Aorta (tissue), 5 donors: ENCODE measurements at regions not wholly inside any gene's neighbourhood (a gene's known extent, or its start where the extent isn't known, plus 50 kb on each side); places are given as distances from the start of the nearest gene placed in this dataset.

Experiments used
- ATAC-seq: fragments of 200-7000 bp; cut with Tn5 transposase; one replicate; pipeline ENCODE4 v1.9.1; 2022; ENCODE audit warnings: moderate library complexity; ENCODE audit not compliant: low FRiP score
- DNase-seq, 2 donors: peaks; one replicate each; pipeline ENCODE4 v3.0.0-alpha.2; 2020
- H3K27ac ChIP-seq, 2 donors: one replicate each; pipeline ENCODE4 v1.5.1; 2013; ENCODE audit warnings: low read length in 2 of 2, mild to moderate bottlenecking in 2 of 2, moderate library complexity in 2 of 2, control low read depth in 1 of 2, inconsistent platforms in 1 of 2, low read depth in 1 of 2
- H3K27me3 ChIP-seq, 2 donors: one replicate each; pipeline ENCODE4 v1.6.1; 2013; ENCODE audit warnings: control low read depth in 1 of 2, low read length in 1 of 2, mild to moderate bottlenecking in 1 of 2, moderate library complexity in 1 of 2; ENCODE audit not compliant: insufficient read depth in 2 of 2, control insufficient read depth in 1 of 2
- H3K36me3 ChIP-seq, 2 donors: one replicate each; pipeline ENCODE4 v1.6.1; 2013; ENCODE audit warnings: control low read depth in 1 of 2, low read length in 1 of 2, mild to moderate bottlenecking in 1 of 2; ENCODE audit not compliant: insufficient read depth in 2 of 2, control insufficient read depth in 1 of 2
- H3K4me1 ChIP-seq, 2 donors: one replicate each; pipeline ENCODE4 v1.6.1; 2013; ENCODE audit warnings: low read length in 2 of 2, control low read depth in 1 of 2, mild to moderate bottlenecking in 1 of 2, moderate library complexity in 1 of 2; ENCODE audit not compliant: insufficient read depth in 2 of 2, control insufficient read depth in 1 of 2
- H3K4me3 ChIP-seq, 2 donors: one replicate each; pipeline ENCODE4 v1.5.1; 2013; ENCODE audit warnings: low read length in 2 of 2, control low read depth in 1 of 2, mild to moderate bottlenecking in 1 of 2
- H3K9me3 ChIP-seq: one replicate; pipeline ENCODE4 v1.6.1; 2013; ENCODE audit warnings: mild to moderate bottlenecking, low read length; ENCODE audit not compliant: control insufficient read depth
- WGBS, 2 donors: extraction: QIAGEN DNeasy Blood & Tissue Kit; methylation state at CpG; one replicate each; pipeline ENCODE4 v1.1.7; 2013; 5-methylcytosine and 5-hydroxymethylcytosine counted together
- intact Hi-C, 2 donors: fragments of 100-400 bp; cut with DNase I; formaldehyde crosslinking; loops; one replicate each; pipeline versions ENCODE4 v1.14.2 to v1.15.0; 2022
- donor health status: healthy with polysubstance abuse.
- donor health status: Bipolar disorder and iron deficiency.
- donor health status: DM: no; HTN: no; CAD: no.
- donor health status: DM: no; HTN: no; CAD: no.
- donor health status: DM: yes; HTN: yes; CAD: no.

DNA sequence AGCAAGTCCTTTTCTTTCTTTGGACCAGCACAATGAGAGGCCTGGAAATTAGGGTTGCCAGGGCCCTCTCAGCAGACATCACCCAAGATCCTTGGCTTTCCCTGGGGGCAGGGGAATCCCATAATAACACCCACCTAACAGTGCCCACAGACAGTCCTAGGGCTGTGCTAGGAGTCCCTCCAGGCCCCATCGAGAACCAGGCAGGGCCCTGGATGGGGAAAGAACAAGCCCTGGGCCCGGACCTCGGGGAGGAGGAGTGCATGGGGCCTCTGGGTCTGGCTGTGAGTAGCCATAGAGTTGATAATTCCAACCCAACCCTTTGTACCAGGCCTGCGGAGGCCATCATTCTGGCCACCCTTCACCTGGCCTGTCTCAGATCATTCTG is 201.2 kb upstream of the ZMIZ1 start:
- no peak overlapping the region for H3K4me3 ChIP-seq
- H3K27me3 ChIP-seq, result no peaks in the 10 kb centered on the region
- intact Hi-C loops, result no loop called here
- no peaks in the 10 kb centered on the region for H3K4me1 ChIP-seq
- no peaks in the 10 kb centered on the region for H3K36me3 ChIP-seq
- 82 to 86% methylated on average over 4 of the region's 4 CpGs for WGBS, 2 donors
- DNase-seq (no peak), ATAC-seq (no peak)
- no peaks in the 10 kb centered on the region for H3K9me3 ChIP-seq
- no peak overlapping the region for H3K27ac ChIP-seq

DNA sequence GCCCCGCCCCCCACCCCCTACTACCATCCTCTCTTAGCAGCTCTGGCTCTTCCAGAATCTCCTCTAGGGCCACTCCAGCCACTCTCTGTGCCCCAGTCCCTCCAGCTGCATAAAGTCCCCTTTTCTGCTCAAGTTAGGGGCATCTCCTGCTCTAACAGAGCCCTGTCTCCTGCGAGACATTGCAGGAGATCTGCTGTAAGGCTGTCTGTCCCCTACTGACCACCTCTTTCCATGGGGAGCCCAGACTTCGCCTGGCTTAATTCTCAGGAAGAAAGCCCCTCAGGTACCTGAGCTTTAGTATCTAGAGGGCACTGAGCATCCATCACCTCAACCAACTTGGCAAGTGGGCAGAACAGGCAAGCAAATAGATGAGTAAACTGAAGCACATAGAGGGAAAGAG is 200.7 kb upstream of the ZMIZ1 start:
- intact Hi-C loops, result no loop called here
- no peaks in the 10 kb centered on the region for H3K4me1 ChIP-seq
- no peaks in the 10 kb centered on the region for H3K9me3 ChIP-seq
- no peaks in the 10 kb centered on the region for H3K36me3 ChIP-seq
- 80 to 91% methylated on average over 3 of the region's 3 CpGs for WGBS, 2 donors
- ATAC-seq (no peak), DNase-seq (no peak)
- no peak overlapping the region for H3K4me3 ChIP-seq
- no peaks in the 10 kb centered on the region for H3K27me3 ChIP-seq
- no peak overlapping the region for H3K27ac ChIP-seq

DNA sequence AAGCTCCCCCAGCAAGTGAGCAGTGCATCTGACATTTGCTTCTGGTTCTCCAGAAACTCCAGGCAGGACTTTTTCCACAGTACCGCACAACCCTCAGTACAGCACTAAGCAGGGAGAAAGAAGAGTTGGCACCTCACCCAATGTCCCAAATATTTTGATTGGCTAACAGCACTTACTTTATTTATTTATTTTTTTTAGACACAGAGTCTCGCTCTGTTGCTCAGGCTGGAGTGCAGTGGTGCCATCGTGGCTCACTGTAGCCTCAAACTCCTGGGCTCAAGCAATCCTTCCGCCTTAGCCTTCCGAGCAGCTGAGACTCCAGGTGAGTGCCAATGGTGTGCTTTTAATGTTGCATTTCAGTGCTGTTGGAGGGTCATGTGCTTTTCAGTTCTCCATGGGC is 200.3 kb upstream of the ZMIZ1 start:
- no peak overlapping the region for H3K27ac ChIP-seq
- DNase-seq, result no peak
- peak; percentile 45 for ATAC-seq

DNA sequence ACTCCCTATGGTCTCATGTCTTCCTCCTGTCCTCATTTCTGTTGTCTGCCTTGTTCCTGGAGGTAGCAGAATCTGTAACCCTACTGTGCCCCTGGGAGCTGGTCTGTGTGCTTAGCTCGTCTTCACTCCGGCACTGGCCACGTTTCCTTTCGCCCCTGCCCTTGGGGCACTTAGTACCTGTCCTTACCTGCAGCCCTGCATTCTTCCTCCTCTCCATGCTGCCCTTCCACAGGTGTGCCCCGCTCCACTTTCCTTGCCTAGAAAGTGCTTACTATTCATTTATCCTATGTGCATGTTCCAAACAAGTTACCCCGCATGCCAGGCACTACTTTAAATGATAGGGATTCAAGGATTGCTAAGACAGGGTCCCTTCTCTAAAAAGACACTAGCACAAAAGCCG is 199.9 kb upstream of the ZMIZ1 start:
- intact Hi-C loops, result no loop called here
- no peaks in the 10 kb centered on the region for H3K4me1 ChIP-seq
- DNase-seq (no peak), ATAC-seq (no peak)
- H3K4me3 ChIP-seq, result no peak overlapping the region
- no peaks in the 10 kb centered on the region for H3K9me3 ChIP-seq
- H3K27ac ChIP-seq, result no peak overlapping the region
- no peaks in the 10 kb centered on the region for H3K36me3 ChIP-seq
- 97 to 98% methylated on average over 7 of the region's 7 CpGs for WGBS, 2 donors
- H3K27me3 ChIP-seq, result no peaks in the 10 kb centered on the region

More for the DNA sequence above, 200.3 kb upstream of the ZMIZ1 start:
- Histone ChIP-seq H3K4me1 (no peaks in the 10 kb centered on the region), H3K9me3 (no peaks in the 10 kb centered on the region), H3K4me3 (no peak overlapping the region), H3K27me3 (no peaks in the 10 kb centered on the region), H3K36me3 (no peaks in the 10 kb centered on the region)
- WGBS, 2 donors, result 15 to 20% methylated on average over 5 of the region's 5 CpGs
- intact Hi-C loops, result no loop called here

DNA sequence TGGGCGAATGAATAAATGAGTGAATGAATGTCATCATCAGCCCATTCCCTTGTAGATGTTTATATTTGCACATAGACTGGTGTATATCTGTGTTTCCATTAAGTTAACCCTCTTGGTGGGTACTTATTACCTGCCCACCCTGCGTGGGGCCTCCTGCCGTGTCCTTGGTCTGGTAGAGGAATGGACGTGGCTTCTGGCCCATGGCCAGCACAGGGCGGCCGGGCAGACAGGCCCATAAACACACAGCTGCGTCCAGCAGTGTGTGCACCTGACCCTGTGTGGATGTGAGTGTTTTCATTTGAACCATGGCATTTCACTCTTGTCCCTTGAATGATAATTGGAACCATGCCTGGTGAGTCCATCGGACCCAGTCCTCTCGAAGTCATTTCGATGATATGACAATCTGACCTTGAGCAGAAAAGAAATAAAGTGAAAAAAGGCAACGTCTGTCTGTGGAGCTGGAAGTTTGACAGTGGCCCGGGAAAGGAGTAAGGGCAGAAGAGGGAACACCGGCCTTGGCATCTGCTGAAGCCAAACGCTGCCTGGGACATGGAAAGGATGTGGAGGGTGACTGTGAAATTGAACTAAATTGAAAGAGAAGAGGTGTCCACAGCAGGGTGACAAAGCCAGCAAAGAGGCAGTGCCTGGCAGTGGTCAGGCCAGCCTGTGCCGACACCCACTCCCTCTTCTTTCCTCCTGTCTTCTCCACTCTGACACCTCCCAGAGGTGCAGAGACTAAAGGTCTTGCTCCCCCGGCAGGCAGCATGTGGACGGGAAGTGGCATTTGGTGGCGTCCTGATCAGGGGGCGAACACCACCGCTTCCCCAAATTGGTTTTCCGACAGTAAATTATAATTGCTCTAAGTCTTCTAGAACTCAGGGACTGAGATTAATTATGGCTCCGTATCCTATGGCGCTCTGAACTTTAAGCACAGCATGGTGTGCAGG is 199.0 kb upstream of the ZMIZ1 start:
- no peak overlapping the region for H3K4me3 ChIP-seq
- WGBS, 2 donors, result 80 to 83% methylated on average over 23 of the region's 23 CpGs
- no peak overlapping the region for H3K27ac ChIP-seq
- no peak for ATAC-seq
- no peaks in the 10 kb centered on the region for H3K9me3 ChIP-seq
- H3K36me3 ChIP-seq, result no peaks in the 10 kb centered on the region
- H3K4me1 ChIP-seq, result no peaks in the 10 kb centered on the region
- no peak for DNase-seq
- intact Hi-C loops, result no loop called here
- H3K27me3 ChIP-seq, result no peaks in the 10 kb centered on the region

DNA sequence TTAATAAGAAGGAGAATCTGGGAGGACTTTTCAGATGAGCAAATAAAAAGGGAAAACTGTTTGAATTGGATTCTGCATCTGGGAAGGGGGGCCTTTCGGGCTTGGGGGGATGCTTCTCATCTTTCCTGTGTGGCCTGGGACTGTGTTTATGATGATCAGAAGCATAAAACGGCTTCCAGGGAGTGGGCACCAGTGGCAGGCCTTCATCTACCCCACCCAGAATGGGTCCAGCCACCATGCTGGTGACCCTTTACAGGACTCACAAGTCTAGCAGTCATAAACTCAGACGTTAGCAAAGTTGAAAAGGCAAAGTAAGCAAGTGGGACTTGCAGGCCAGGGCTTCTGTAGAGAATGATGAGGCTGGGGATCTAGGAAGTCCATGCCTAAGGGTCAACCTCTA is 198.3 kb upstream of the ZMIZ1 start:
- H3K27me3 ChIP-seq, result no peaks in the 10 kb centered on the region
- no peaks in the 10 kb centered on the region for H3K4me1 ChIP-seq
- WGBS, 2 donors, result 92 to 94% methylated on average over 3 of the region's 3 CpGs
- H3K27ac ChIP-seq, result no peak overlapping the region
- DNase-seq, result no peak
- no peaks in the 10 kb centered on the region for H3K36me3 ChIP-seq
- ATAC-seq, result no peak
- no peak overlapping the region for H3K4me3 ChIP-seq
- no peaks in the 10 kb centered on the region for H3K9me3 ChIP-seq
- intact Hi-C loops, result no loop called here

DNA sequence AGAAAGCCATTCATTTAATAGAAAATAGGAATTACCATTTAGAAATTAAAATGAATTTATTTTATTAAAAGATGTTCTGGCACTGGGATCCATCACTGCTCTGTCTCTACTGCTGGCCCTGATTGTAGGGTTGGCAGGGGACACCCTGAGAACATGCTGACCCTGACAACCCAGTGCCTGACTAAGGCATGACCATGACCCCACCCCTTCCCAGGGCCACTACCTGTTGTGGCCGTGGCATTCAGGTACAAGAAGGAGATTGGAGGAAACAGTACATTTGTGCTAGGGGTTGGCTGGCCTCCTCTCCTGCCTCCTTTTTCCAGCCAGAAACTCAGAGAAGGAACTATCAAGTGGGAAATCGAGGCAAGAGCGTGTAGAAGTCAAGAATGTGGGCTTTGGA is 197.0 kb upstream of the ZMIZ1 start:
- H3K36me3 ChIP-seq, result no peaks in the 10 kb centered on the region
- no peak overlapping the region for H3K27ac ChIP-seq
- H3K4me1 ChIP-seq, result no peaks in the 10 kb centered on the region
- ATAC-seq, result no peak
- intact Hi-C loops, result no loop called here
- H3K9me3 ChIP-seq, result no peaks in the 10 kb centered on the region
- DNase-seq, result no peak
- no peak overlapping the region for H3K4me3 ChIP-seq
- H3K27me3 ChIP-seq, result no peaks in the 10 kb centered on the region
- 97 to 98% methylated on average over 3 of the region's 3 CpGs for WGBS, 2 donors

DNA sequence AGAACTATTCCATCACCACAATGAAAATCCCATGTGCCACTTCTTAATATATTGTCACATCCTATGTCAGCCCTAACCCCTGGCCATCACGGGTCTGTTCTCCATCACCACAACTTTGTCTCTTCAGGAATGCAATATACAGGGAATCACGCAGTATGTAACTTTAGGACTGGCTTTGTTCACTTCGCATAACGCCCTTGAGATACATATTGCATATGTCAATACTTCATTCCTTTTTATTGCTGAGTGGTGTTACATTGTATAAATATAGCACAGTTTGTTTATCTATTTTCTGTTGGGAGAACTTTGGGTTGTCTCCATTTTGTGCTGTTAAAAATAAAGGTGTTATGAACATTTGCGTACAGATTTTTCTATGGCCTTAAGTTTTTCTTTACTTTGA is 195.4 kb upstream of the ZMIZ1 start:
- WGBS, 2 donors, result 94% methylated on average over 5 of the region's 5 CpGs
- Histone ChIP-seq H3K36me3 (no peaks in the 10 kb centered on the region), H3K9me3 (no peaks in the 10 kb centered on the region), H3K27ac (no peak overlapping the region), H3K4me1 (no peaks in the 10 kb centered on the region), H3K27me3 (no peaks in the 10 kb centered on the region), H3K4me3 (no peak overlapping the region)
- no peak for ATAC-seq
- DNase-seq, result no peak
- intact Hi-C loops, result no loop called here

DNA sequence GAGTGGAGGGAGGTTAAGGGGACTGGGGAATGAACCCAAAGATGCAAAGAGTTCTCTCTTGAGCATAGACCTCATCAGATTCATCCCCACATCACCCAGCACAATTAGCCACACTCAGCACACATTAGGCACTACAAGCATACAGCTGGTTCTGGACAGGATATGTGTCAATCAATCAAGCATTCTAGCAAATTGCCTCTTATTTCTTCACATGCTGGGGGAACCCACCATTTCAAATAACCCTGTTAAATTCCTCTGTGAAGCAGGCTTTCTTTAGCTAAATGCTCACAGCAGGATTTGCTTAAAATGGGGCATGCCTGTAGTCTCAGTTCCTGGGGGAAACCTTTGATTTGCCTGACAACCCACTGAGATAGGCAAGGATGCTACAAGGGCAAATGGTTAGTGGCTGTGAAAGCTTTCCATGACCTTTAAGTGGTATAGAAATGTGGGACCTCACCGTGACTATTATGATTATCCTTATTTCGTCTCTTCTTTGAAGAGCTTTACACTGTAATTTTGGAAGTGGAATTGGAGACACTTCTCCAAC is 193.4 kb upstream of the ZMIZ1 start:
- no peaks in the 10 kb centered on the region for H3K4me1 ChIP-seq
- no peak overlapping the region for H3K4me3 ChIP-seq
- no peak overlapping the region for H3K27ac ChIP-seq
- WGBS, 2 donors, result 98% methylated on average over 2 of the region's 2 CpGs
- no peaks in the 10 kb centered on the region for H3K27me3 ChIP-seq
- ATAC-seq, result no peak
- no peak for DNase-seq
- H3K36me3 ChIP-seq, result no peaks in the 10 kb centered on the region
- no peaks in the 10 kb centered on the region for H3K9me3 ChIP-seq
- intact Hi-C loops, result no loop called here
